Activated naive CD4-positive, alpha-beta T cell treated with anti-CD3 and anti-CD28 coated beads, Interleukin-2, amount 10 ng/mL, durations not matched to agents 7 days and 5 days (primary cell): ENCODE measurements at regions not wholly inside any gene's neighbourhood (a gene's known extent, or its start where the extent isn't known, plus 50 kb on each side); places are given as distances from the start of the nearest gene placed in this dataset.

ENCODE experiments used
- CTCF ChIA-PET: fragments of 350-600 bp; sonication (Branson Sonifier 250); formaldehyde crosslinking; loops from one replicate; lab custom pipeline; 2021; ENCODE audit warnings: antibody characterized with exemption; lab: Charles Lee
- DNase-seq: peaks from one replicate; pipeline ENCODE4 v3.0.0-alpha.2; 2020
- H3K27ac Mint-ChIP-seq: one replicate; pipeline ENCODE4 v1.8.0; 2021; ENCODE audit warnings: mild to moderate bottlenecking, moderate library complexity, mixed read lengths
- H3K27me3 Mint-ChIP-seq: one replicate; pipeline ENCODE4 v1.8.0; 2021; ENCODE audit warnings: mild to moderate bottlenecking, mixed read lengths
- H3K36me3 Mint-ChIP-seq: one replicate; pipeline ENCODE4 v1.8.0; 2021; ENCODE audit warnings: mixed read lengths
- H3K4me1 Mint-ChIP-seq: one replicate; pipeline ENCODE4 v1.8.0; 2021; ENCODE audit warnings: mixed read lengths
- H3K4me3 Mint-ChIP-seq: one replicate; pipeline ENCODE4 v1.8.0; 2021; ENCODE audit warnings: mild to moderate bottlenecking, moderate library complexity, mixed read lengths
- H3K9me3 Mint-ChIP-seq: one replicate; pipeline ENCODE4 v1.8.0; 2021; ENCODE audit warnings: mixed read lengths

DNA sequence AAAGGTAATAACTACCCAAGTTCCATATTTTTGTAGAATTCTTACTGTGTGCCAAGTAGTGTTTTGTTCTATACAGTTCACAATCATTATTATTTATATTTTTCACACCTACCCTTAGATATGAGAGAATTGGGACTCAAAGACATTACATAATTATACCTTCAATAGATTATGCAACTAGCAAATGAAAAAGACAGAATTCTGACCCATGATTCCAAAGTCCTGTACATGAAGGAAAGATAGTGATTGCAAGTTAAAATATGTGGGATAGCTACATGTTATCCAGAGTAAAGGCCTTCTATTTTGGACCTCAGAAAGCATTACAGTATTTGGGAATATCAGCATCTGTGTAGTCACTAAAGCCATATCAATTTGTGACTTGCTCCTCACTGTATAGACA, 581.0 kb downstream of the ELAVL2 start:
- Mint-ChIP-seq H3K36me3 (no peaks in the 10 kb centered on the region), H3K27ac (no peak overlapping the region), H3K4me3 (no peak overlapping the region), H3K4me1 (no peaks in the 10 kb centered on the region), H3K27me3 (no peaks in the 10 kb centered on the region), H3K9me3 (peaks cover 7% of the 10 kb centered on the region)
- no peak for DNase-seq
- CTCF ChIA-PET = no interaction called here

DNA sequence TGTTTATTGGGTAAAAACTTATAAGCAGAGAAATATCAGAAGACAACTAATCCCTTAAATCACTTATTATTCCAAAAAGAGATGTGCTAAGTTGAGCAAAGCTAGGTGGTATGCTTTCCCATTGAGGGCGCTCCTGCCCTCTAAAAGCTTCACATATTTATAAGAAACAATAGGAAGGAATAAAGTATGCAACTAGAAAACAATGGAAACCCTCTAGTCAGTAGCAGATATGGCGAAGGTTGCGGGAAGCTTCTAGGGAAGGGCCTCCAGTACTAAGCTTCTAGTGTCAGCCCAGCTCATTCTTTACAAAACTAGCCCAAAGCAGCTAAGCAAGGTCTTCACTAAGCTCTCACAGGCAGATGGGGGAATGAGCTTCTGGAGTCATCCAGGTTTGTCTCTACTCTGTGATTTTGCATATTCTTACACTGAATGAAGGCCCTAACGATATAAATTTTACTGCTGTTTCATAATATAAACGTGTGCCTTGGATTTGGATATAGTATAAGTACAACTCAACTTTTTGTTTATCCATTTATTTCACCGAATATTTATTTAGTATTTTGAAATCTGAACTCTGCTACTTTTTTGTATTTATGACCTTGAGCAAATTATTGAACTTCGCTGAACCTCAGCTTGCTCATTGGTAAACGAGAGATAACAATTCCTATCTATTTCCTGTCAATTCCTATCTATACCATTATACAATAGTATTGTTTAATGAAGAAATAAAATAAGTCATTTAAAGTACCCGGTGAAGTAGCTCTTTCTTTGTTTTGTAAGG, 571.4 kb downstream of the ELAVL2 start:
- Mint-ChIP-seq H3K27ac (no peak overlapping the region), H3K27me3 (no peaks in the 10 kb centered on the region), H3K36me3 (no peaks in the 10 kb centered on the region), H3K4me1 (no peaks in the 10 kb centered on the region), H3K9me3 (peaks cover 11% of the 10 kb centered on the region), H3K4me3 (no peak overlapping the region)
- CTCF ChIA-PET = no interaction called here
- DNase-seq = no peak

DNA sequence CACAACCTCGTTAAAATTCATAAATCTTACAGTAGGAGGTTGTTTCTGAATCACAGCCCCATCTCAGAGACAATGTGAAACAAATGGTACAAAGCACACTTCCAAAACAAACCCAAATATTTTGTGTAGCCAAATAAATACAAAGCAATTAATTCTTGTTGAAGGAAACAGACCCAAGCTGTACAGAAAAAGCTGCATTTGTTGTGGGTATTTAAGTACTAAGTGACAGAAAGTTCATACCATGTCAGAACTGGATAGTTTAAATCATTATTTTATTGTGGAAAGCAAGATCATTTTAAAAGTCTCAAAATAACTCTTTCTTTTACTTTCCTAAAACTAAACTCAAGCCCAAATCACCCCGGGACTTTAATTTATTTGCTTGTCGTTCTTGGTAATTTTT, 570.7 kb downstream of the ELAVL2 start:
- no peak overlapping the region for H3K4me3 Mint-ChIP-seq
- H3K27me3 Mint-ChIP-seq = no peaks in the 10 kb centered on the region
- CTCF ChIA-PET = no interaction called here
- H3K27ac Mint-ChIP-seq = no peak overlapping the region
- H3K36me3 Mint-ChIP-seq = no peaks in the 10 kb centered on the region
- no peaks in the 10 kb centered on the region for H3K4me1 Mint-ChIP-seq
- no peak for DNase-seq
- H3K9me3 Mint-ChIP-seq = peaks cover 10% of the 10 kb centered on the region

DNA sequence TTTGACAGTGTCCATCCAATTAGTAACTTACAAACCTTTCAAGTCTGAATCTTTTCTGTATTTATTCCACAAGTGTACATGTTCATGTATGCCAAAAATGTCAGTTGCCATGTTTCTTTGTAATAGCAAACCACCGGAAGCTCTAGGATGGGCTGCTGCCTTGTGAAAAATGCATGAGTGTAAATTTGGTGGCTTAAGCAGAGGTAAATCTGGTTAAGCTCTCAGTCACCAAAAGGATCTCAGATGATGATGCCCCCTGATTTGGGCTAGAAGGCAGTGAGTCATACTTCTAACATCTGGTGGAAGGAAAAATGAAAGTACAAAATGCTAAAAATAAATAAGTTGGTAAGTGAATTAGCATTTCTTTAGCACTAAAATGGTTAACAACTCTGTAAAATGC, 567.5 kb downstream of the ELAVL2 start:
- CTCF ChIA-PET = no interaction called here
- H3K27me3 Mint-ChIP-seq = no peaks in the 10 kb centered on the region
- H3K4me3 Mint-ChIP-seq = no peak overlapping the region
- DNase-seq = no peak
- peaks cover 4% of the 10 kb centered on the region for H3K9me3 Mint-ChIP-seq
- no peak overlapping the region for H3K27ac Mint-ChIP-seq
- no peaks in the 10 kb centered on the region for H3K36me3 Mint-ChIP-seq
- no peaks in the 10 kb centered on the region for H3K4me1 Mint-ChIP-seq

DNA sequence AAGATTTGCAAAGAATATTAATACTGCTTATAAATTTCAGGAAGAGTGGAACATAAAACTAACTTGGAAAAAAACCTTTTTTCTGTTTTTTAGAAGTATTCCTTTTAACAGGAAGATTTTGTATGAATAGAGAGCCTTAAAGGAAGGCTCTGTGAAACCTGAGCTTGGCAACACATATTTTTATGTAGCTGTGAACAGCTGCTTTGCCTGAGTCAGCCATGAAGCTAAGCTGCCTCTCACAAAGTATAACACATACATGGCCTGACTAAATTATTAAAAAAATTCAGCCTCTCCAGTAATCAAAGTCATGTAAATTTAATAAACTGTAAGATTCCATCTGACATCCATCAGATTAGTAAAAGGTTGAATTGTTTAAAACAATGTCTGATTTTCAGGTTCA, 547.5 kb downstream of the ELAVL2 start:
- no peaks in the 10 kb centered on the region for H3K27me3 Mint-ChIP-seq
- CTCF ChIA-PET = no interaction called here
- H3K4me1 Mint-ChIP-seq = no peaks in the 10 kb centered on the region
- H3K4me3 Mint-ChIP-seq = no peak overlapping the region
- no peak overlapping the region for H3K27ac Mint-ChIP-seq
- no peaks in the 10 kb centered on the region for H3K36me3 Mint-ChIP-seq
- peaks cover 3% of the 10 kb centered on the region for H3K9me3 Mint-ChIP-seq
- no peak for DNase-seq

DNA sequence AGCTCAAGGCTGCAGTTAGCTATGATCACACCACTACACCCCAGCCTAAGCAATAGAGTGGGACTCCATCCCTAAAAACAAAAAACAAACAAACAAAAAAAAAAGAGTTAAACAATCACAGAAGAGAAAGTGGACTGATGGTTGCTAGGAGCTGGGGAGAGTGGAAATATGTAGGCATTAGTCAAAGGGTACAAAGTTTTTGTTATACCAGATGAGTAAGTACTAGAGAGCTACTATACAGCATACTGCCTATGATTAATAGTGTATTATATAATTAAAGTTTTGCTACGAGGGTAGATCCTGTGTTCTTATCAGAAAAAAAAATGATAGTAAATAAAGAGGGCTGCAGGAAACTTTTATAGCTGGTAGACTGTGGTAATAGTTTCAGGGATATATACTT, 538.6 kb downstream of the ELAVL2 start:
- DNase-seq = no peak
- CTCF ChIA-PET = no interaction called here
- Mint-ChIP-seq H3K4me3 (no peak overlapping the region), H3K9me3 (peaks cover 3% of the 10 kb centered on the region), H3K27ac (no peak overlapping the region), H3K27me3 (no peaks in the 10 kb centered on the region), H3K4me1 (no peaks in the 10 kb centered on the region), H3K36me3 (no peaks in the 10 kb centered on the region)

DNA sequence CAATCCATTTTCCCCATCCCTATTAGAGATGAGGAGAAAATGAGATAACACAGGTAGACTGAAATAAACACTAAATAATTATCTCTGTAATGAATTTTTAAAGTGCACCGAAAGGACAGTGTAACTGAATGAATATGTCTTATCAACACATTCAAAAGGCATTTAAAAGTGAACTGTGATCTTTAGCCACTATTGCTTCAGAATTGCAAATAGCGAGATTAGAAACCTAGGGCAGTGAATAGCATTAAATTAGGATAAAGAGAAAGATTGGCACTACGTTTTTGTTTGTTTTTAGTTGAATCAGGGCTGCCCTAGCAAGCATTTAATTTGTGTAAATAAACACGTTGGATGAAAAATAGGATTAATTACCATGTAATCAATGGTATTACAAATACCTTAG, 537.5 kb downstream of the ELAVL2 start:
- CTCF ChIA-PET = no interaction called here
- peaks cover 3% of the 10 kb centered on the region for H3K9me3 Mint-ChIP-seq
- H3K36me3 Mint-ChIP-seq = no peaks in the 10 kb centered on the region

DNA sequence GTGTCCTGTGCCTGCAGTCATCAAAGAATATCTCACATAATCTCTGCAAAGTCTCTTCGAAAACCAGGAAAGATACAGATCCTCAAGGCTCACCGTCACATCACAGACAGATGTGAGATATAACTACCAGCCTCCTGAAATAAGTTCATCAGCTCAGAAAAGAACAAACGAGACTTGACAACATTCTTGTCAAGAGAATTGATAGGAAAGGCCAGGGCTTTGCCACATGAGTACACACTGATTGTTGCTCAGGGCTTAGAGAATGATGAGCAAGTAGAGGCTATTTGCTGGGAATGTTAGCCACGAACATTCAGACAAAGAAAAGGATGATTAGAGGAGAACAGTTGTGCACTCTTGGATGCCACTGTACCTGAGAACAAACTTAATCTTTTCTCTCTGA, 535.1 kb downstream of the ELAVL2 start:
- no peak overlapping the region for H3K4me3 Mint-ChIP-seq
- H3K9me3 Mint-ChIP-seq = peaks cover 3% of the 10 kb centered on the region
- H3K36me3 Mint-ChIP-seq = no peaks in the 10 kb centered on the region
- no peaks in the 10 kb centered on the region for H3K27me3 Mint-ChIP-seq
- CTCF ChIA-PET = no interaction called here
- DNase-seq = no peak
- no peaks in the 10 kb centered on the region for H3K4me1 Mint-ChIP-seq
- H3K27ac Mint-ChIP-seq = no peak overlapping the region

More for the DNA sequence above, 537.5 kb downstream of the ELAVL2 start:
- Mint-ChIP-seq H3K27ac (no peak overlapping the region), H3K4me3 (no peak overlapping the region), H3K27me3 (no peaks in the 10 kb centered on the region), H3K4me1 (no peaks in the 10 kb centered on the region)
- no peak for DNase-seq

DNA sequence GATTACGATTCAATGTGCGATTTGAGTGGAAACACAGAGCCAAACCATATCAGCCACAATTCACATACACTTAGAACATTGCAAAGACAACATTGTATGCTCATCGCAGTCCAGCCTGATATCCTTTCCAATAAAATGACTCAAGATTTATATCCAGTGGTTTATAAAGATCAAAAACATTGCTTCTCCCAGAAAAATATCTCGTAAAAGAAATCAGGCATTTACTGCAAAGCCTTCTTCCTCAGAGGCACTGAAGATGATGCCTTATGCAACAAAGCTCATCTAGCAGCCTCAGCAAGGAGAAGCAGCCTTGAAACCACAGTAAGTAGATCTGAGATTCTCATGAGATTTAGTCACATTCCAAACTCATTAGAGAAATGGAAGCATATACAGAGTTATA, 523.8 kb downstream of the ELAVL2 start:
- Mint-ChIP-seq H3K27ac (no peak overlapping the region), H3K4me1 (no peaks in the 10 kb centered on the region), H3K4me3 (no peak overlapping the region), H3K36me3 (no peaks in the 10 kb centered on the region), H3K9me3 (peaks cover 11% of the 10 kb centered on the region), H3K27me3 (no peaks in the 10 kb centered on the region)
- no peak for DNase-seq
- CTCF ChIA-PET = no interaction called here

DNA sequence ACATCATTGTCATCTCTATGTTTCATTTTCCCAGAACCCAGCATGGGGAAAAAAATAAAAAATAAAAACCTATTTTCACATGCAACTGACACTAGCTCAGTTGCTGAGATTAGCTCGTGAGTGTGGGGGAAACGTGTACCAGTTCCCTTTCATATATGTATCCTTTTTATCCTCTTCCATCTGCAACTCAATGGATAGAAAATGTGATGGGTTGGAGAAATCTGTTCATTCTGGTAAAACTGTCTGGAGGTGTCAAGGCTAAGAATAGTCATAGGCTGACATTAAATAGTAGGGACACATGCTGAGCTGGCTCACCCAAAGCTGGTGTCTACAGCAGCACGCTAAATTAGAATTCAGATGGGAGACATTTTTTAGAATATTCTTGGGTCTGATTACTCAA, 519.3 kb downstream of the ELAVL2 start:
- CTCF ChIA-PET = no interaction called here
- no peaks in the 10 kb centered on the region for H3K36me3 Mint-ChIP-seq
- no peaks in the 10 kb centered on the region for H3K4me1 Mint-ChIP-seq
- H3K9me3 Mint-ChIP-seq = peaks cover 12% of the 10 kb centered on the region
- H3K27ac Mint-ChIP-seq = no peak overlapping the region
- no peak overlapping the region for H3K4me3 Mint-ChIP-seq
- no peaks in the 10 kb centered on the region for H3K27me3 Mint-ChIP-seq
- no peak for DNase-seq

DNA sequence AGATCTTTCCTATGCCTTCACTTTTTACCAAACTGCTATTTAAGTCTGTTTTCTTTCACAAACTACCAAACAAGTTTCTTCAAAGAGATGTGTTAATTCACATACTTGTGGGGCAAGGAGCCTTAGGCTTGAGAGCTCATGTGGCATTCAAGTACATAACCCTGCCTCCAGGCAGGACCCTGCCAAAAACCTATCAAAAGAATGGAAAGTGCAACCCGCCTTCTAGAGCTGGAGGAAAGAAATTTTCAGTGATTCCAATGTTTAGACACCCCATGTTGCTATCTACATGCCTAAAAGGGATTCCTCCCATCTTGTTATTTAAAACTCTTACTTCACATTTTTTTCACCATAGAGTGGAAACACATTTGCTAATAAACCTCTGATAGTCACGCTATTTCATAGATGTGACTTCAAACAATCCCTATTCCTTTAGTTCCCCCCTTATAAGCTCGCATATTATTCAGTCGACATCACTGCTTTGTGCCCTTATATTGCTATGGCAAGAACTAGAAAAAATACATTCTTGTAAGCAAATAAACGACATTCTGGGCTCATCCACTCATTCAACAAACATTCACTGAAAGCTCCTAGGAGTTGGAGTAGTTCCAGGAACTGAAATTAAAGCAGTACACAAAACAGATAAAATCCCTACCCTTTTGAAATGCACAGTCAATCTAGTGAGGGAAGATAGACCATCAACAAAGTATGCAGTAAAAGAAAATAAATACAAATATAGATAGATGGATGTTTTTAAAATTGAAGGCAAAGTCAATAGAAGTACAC, 518.1 kb downstream of the ELAVL2 start:
- H3K4me1 Mint-ChIP-seq = no peaks in the 10 kb centered on the region
- H3K27ac Mint-ChIP-seq = no peak overlapping the region
- H3K4me3 Mint-ChIP-seq = no peak overlapping the region
- no peaks in the 10 kb centered on the region for H3K27me3 Mint-ChIP-seq
- CTCF ChIA-PET = no interaction called here
- H3K9me3 Mint-ChIP-seq = peaks cover 9% of the 10 kb centered on the region
- no peaks in the 10 kb centered on the region for H3K36me3 Mint-ChIP-seq
- DNase-seq = no peak

DNA sequence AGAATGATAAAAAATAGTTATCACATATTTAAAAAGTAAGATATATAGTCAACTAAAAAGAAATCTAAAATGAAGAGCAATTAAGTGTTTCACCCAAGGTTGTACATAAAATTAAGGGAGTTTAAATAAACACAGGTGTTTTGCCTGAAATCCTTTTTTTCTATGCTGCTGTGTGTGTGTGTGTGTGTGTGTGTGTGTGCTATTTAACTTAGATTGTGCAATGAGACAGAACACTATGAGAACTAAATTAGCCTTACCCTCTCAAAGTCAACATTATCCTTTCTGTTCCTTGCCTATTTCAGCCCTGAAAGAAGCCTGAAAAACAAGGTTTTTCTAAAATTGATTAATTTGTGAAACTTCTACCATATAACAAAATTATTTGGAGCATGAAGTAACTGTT, 516.2 kb downstream of the ELAVL2 start:
- H3K4me1 Mint-ChIP-seq = no peaks in the 10 kb centered on the region
- H3K27me3 Mint-ChIP-seq = no peaks in the 10 kb centered on the region
- H3K4me3 Mint-ChIP-seq = no peak overlapping the region
- peaks cover 7% of the 10 kb centered on the region for H3K9me3 Mint-ChIP-seq
- H3K36me3 Mint-ChIP-seq = no peaks in the 10 kb centered on the region
- DNase-seq = no peak
- no peak overlapping the region for H3K27ac Mint-ChIP-seq
- CTCF ChIA-PET = no interaction called here

DNA sequence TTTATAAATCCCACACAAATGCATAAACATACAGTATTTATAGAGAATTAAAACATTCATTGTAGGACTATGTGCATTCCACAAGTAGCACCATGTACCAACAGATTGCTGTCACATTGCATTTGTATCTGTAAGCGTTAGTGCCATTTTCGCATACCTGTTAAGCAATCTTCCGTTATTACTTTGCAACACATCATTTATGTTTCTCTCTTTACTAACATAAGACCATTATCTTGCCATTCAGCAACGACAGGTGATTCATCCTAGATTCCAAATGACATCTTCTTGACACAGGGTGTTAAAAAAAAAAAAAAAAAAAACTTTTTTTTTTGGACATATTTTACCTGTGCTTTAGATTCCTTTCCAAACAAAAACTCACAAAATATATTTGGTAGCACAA, 511.8 kb downstream of the ELAVL2 start:
- peaks cover 4% of the 10 kb centered on the region for H3K9me3 Mint-ChIP-seq
- CTCF ChIA-PET = no interaction called here

DNA sequence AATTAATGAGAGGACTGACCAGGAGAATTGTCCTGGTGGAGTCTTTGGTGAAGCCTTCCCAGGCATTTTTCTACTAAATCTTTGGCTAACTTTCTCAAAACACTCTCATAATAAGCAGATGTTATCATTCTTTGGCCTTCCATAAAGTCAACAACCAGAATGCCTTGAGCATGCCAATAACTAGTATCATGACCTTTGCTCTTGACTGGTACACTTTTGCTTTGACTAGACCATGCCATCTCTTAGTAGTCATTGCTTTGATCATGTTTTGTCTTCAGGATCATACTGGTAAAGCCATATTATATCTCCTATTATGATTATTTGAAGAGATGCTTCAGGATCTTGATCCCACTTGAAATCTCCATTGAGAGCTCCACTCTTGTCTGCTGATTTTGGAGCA, 506.9 kb downstream of the ELAVL2 start:
- no peaks in the 10 kb centered on the region for H3K36me3 Mint-ChIP-seq
- no peak overlapping the region for H3K4me3 Mint-ChIP-seq
- no peak for DNase-seq
- no peak overlapping the region for H3K27ac Mint-ChIP-seq
- CTCF ChIA-PET = no interaction called here
- no peaks in the 10 kb centered on the region for H3K4me1 Mint-ChIP-seq
- peaks cover 7% of the 10 kb centered on the region for H3K9me3 Mint-ChIP-seq
- H3K27me3 Mint-ChIP-seq = no peaks in the 10 kb centered on the region

More for the DNA sequence above, 511.8 kb downstream of the ELAVL2 start:
- Mint-ChIP-seq H3K27ac (no peak overlapping the region), H3K36me3 (no peaks in the 10 kb centered on the region), H3K4me1 (no peaks in the 10 kb centered on the region), H3K27me3 (no peaks in the 10 kb centered on the region), H3K4me3 (no peak overlapping the region)
- DNase-seq = no peak

DNA sequence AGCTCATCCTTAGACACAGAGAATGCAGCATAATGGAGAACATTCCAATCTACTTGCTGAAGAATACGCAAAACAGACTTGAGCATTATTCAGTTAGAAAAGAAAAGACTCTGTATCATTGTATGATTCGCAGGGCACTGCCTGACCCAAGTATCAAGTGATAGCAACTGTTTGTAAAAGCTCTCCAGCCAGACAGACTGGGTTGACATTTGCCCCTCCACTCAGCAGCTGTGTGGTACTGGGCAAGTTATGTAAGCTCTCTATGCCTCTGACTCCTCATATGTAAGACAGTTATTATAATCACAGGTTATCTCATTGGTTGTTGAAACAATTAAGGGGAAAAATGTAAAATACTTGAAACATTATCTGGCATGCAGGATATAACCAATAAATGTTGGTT, 505.0 kb downstream of the ELAVL2 start:
- no peaks in the 10 kb centered on the region for H3K36me3 Mint-ChIP-seq
- no peaks in the 10 kb centered on the region for H3K4me1 Mint-ChIP-seq
- peaks cover 9% of the 10 kb centered on the region for H3K9me3 Mint-ChIP-seq
- H3K27ac Mint-ChIP-seq = no peak overlapping the region
- DNase-seq = no peak
- H3K27me3 Mint-ChIP-seq = no peaks in the 10 kb centered on the region
- CTCF ChIA-PET = no interaction called here
- H3K4me3 Mint-ChIP-seq = no peak overlapping the region
